GM19240 (cell line): ENCODE measurements at regions not wholly inside any gene's neighbourhood (a gene's known extent, or its start where the extent isn't known, plus 50 kb on each side); places are given as distances from the start of the nearest gene placed in this dataset.

Experiments
- DNase-seq: peaks from one replicate; pipeline ENCODE4 v3.0.0; 2011; ENCODE audit warnings: low spot score; ENCODE audit not compliant: insufficient read length

DNA sequence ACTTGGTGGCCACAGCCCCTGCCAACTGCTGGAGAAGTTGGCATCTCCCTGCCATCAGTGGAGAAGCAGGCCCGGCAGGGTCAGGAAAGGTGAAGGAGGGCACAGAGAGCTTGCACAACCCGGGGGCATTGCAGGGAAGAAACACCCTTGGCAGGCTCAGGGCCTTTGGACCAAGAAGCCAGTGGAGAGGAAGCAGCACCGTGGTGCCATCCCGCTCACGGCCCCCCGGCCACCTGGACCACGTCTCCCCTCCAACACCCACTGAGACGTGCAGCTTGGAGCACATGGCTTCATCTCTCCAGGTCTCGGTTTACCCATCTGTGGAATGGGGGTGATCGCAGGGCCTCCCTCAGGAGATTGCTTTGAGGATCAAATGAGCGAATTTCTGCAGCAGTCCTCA, 158.1 kb downstream of the RBFOX3 start:
- no peak for DNase-seq

DNA sequence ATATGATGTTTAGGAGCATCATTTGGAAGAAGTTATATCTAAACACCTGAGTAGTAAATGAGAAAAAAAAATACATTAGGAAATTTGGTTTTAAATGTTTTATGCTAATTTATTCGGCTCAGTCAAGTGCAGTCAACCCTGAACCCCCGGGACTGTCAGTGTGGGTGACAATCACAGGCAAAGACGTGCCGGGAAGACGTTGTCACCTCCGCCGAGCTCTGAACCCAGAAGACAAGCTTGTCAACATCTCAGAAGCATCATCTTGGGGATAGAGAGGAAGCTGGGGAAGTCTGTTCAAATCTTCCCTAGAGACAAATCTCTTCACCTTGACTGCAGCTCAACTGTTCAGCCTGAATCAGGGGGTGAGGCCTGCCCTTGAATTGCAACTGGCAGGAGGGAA, 159.7 kb downstream of the RBFOX3 start:
- DNase-seq = no peak

DNA sequence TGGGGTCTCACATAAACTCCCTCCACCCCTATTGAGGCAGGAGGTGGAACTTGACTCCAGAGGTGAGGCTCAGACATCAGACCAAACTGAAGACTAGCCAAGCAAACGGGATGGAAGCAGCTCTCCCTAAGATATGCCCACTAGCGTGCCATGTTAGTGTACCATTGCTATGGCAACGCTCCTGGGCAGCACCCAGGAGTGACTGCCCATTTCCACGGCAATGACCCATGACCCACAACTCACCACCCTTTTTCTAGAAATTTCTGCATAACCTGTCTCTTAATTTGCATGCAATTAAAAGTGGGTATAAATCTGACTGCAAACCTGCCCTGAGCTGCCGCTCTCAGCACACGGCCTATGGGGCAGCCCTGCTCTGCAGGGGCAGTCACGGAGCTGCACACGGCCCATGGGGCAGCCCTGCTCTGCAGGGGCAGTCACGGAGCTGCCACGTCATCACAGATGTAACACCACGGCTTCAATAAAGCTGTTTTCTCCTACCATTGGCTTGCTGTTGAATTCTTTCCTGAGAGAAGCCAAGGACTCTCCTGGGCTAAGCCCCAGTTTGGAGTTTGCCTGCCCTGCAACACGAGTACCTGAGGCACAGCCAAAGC, 164.3 kb downstream of the RBFOX3 start:
- no peak for DNase-seq

DNA sequence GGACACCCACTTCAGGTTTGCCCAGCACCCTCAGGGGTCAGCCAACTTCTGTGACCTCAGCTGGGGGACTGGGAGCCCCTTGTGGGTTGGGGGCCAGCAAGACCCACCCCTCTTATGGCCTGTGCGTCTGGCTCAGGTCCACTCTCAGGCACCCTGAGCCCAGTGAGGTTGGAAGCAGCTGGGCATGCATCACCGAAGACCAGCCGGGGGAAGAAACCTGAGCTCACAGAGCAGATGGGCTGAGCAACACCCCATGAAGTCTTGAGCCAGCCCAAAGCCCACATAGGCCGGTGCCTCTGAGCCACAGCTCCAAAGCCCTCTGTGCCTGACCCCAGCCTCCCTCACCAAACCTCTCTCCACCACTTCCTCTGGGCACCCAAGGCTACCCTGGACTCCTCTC, 166.7 kb downstream of the RBFOX3 start:
- DNase-seq = no peak

DNA sequence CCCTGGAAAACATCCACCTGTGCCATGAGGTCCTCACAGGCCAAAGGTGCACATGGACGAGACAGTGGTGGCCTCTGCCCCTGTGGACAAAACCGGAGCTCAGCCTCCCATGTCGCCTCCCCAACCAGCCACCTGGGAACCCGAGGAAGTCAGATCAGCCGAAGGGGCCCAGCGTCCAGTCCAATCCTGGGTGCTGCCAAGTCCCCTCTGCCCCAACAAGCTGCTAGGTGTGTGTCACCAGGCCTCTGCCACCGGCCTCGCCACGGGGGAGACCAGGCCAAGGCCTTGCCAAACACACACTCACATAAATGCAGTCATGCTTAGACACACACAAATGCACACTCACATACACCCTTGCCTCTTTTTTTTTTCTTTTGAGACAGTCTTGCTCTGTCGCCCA, 167.8 kb downstream of the RBFOX3 start:
- no peak for DNase-seq

DNA sequence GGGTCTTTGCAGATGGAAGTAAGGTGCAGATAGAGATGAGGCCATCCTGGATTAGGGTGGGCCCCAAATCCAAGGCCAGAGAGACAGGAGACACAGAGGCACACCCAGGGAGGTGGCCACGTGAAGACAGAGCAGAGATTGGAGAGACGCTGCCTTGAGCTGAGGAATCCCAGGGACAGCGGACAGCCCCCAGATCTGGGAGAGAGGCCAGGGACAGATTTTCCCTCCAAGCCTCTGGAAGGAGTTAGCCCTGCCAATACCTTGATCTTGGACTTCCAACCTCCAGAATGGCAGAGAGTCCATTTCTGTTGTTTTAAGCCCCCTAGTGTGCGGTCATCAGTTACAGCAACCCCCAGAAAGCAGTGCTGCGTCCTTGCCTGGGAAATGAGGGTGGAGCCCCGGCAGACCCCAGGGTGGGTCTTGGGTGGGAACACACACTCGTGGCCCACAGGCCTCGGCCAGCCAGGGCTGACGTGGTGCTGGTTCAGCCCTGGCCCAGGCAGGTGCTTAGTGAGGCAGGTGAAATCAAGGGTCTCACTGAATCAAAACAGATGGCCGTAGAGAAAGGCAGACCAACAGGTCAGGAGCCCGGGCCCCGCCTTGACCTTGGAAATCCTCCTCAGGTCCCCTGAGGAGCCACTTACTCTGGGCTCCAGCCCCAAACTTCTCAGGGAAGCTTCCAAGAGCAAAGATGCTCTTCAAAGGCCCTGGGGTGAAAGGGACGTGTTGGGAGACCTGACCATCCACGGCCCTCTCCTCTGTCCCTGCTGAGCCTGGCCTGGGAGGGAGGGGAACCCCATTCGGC, 169.3 kb downstream of the RBFOX3 start:
- no peak for DNase-seq

DNA sequence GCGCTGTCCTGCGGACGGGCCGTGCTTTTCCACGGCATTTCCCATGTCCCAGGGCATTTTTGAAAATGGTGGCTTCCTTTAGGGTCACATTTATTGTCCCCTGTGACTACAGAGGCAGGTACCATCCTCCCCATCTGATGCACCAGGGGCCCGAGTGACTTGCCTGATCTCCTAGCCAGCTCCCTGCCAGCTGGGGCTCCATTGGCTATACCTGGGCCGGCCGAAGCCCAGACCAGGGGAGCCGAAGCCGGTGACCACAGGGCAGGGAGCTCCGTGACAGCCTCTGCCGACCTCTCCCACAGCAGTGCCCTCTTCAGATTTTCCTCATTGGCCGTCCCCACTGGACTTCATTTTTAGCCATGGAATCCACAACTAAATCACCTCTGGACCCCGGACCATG, 170.6 kb downstream of the RBFOX3 start:
- no peak for DNase-seq

DNA sequence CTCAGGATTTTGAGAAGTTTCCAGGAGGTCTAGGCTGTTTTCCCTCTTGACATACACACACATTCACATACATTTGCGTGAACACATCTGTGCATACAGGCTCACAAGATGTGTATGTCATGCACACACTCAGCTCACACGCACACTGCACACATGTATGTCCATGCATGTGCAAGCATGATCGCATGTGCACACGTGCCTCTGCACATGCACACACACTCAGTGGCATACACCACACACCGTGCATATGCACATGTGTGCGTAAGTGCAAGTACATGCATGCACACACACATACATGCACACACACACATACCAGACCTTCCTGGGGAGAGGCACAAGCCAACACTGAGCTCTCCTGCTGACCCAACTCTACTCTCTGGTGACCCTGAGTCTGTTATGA, 171.4 kb downstream of the RBFOX3 start:
- DNase-seq = no peak

DNA sequence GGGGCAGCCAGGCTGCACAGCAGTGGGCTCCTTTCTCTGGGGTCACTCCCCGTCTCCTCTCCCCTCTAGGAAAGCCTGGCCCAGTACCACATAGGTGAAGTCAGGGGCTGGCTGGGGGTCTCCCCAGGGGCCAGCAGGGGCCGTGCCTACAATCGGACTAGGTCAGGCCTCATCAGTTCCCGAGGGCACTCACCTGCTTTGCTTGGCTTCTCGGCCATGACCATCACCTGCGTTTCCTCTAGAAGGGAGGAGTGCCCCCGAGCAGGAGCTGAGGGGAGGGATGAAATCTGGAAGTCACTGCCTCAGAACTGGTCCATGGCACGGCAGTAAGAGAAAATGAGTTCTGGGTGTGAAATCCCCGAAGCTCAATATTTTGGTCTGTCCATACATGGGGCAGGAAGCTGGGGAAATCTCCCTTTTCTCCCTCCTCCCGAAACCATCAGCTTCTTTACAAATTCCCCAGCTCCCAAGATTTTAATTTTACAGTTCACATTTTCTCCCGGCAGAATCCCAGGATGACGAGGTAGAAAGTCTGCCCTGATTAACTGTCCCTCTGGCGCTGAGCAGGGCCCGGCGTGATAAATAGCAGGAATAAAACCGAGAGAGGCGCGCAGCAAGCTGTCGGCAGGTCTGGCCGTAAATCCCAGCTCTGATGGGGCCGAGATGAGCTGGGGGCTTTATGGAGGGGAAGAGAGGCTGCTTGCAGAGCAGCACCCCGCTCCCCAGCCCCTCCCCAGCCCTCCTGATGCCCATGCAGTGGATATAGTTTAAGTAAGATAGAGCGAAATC, 172.1 kb downstream of the RBFOX3 start:
- DNase-seq = no peak

DNA sequence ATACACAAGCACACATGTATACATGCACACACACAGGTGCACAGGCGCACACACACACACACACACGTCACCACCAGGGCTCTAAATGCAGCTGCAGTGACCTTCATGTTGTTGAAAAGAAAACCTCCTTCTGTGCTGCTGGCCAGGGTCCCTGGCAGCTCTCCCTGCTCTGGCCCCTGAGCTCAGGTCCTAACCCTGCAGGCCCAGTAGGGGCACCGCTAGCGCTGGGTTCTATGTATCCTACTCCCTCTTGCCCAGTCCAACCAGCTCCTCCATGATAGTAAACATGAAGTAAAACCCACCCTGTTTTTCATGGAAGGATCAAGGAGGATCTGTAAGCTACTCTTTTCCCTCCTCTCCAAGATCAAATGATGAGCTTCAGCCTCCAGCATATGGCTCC, 172.8 kb downstream of the RBFOX3 start:
- no peak for DNase-seq

DNA sequence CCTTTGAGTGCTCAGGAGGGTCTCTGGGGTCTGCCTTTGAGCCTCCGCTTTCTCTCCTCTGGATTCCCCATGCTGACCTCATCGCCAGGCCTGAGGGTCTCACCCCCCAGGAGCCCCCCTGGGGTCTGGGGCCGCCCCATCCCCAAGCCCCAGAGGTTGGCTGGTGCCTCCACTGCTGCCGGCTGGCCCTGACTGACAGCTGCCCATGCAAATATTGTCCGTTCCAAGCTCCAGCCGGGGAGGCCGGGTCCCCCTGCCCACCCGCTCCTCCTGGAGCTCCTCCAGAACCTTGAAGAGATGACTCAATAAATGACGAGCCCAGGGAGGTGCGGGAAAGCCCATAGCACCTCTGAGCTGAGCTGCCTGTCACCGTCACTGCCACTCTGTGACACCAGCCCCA, 173.8 kb downstream of the RBFOX3 start:
- DNase-seq = no peak

DNA sequence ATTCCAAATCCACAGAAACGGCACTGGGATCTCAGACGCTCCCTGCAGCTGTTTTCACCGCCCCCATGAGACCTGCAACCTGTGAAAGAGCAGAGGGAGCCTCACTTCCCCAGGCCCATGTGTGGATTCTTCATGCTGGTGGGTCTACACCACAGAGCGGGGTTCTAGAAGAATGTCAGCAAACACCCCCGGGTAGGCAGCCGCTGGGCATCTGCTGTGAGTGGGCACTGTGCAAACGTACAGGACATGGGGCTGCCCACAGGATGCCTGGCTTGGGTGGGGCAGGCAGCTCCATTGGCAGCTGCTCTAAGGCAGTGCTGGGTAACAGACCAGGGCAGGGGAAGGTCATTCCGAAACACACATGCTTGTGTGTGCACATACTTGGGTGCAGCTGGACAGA, 174.9 kb downstream of the RBFOX3 start:
- no peak for DNase-seq

DNA sequence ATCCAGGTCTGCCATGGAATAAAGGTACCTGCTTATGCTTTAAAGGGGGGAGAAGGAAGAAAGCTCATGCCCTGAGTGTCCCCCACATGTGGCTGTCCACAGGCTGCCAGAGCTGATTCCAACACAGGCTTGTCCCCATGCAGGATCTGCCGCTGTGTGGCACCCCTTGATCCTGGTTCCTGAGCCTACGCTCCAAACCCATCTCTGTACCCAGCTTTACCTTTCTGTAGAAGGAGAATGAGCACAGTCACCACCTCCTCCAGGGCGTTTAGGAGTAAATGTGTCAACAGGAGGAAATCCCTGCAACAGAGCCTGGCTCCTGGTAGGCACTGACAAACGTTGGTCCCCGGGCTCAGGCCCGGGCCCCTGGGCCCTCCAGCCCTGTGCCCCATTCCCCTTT, 175.6 kb downstream of the RBFOX3 start:
- no peak for DNase-seq

DNA sequence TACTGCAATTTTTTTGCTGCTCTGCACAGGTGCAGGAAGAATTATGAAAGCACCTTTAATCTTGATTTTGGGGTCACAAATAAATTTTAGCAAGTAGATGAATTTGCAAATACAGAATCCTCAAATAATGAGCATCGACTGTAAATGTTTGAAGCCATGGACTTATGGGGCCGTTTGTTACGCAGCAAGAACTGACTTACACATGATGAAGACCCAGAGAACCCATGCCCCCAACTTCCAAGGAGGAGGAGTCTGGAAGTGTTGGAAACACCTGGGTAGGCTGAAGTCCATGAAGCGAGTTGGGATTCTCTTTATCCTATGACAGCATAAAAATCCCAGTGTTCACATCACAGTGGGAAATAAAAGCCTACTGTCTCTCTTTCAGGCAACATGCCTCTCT, 176.6 kb downstream of the RBFOX3 start:
- no peak for DNase-seq

DNA sequence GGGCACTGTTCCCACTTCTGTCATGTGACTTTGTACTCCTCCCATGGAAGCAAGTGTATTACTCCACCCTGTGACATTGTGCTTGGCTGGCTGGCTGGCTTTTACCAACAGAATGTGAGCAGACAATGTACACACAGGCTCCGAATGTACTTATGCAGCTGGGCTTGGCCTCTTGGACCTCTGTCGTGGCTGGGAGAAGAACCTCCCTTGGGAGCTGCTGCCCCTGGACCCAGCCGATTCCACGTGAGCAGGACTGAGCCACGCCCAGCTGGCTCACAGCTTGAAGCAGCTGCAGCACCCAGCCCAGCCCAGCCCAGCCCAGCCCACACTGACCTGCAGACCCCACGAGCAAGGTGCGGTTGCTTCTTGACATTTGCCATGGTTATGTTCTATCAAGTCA, 177.5 kb downstream of the RBFOX3 start:
- DNase-seq = no peak

DNA sequence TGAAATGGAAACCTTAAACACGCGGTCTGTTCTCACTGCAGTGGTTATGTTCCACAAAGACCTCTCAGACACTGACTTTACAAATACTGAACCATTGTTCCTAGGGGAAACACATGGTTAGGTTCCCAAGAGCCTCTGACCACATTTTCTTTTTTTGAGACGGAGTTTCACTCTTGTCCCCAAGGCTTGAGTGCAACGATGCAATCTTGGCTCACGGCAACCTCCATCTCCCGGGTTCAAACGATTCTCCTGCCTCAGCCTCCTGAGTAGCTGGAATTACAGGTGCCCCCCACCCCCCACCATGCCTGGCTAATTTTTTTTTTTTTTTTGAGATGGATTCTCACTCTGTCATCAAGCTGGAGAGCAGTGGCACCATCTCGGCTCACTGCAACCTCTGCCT, 179.7 kb downstream of the RBFOX3 start:
- no peak for DNase-seq

DNA sequence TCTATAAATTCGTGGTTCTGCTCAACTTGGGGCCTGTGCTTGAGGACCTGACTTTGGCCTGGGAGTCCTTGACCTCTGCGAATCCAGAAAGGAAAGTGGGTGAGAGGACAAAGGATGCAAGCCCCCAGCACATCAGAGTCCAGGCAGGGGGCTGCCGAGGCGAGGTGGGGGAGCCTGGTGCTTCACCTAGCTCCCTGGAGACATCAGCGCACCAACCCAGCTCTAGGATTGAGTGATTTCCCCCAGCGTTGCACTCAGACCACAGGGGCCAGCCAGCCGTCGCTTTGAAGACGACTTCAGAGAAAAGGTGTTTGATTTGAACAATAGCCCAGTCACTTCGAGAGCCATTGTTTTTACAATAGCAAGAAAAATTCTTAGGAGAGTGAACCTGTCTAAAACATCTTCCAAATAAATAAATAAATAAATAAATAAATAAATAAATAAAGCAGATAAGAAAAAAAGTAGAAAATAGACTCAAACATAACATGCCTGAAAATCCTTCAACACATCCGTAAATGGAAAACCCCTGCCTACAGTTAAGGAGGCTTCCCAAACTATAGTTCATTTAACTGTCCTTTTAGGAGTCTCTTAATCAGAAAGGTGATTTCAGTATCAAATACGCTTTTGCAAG, 180.9 kb downstream of the RBFOX3 start:
- DNase-seq = no peak

DNA sequence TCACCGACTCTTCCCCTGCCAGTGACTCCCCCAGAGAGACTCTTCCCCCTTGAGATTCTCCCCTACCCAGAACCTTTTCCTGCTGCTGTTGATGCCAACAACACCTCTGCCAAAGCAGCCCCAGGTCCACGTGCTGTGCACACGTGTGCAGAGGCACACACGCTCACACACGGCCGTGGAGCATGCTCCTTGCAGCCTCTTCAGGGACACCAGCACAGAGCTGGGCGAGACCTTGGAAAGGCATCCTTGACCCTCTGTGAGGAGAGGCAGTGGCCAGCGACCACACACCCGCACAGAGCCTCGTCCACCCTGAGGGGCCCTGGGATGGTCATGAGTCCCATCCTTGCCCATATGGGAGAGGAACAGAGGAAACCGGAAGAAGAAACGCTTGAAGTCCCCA, 181.9 kb downstream of the RBFOX3 start:
- no peak for DNase-seq

DNA sequence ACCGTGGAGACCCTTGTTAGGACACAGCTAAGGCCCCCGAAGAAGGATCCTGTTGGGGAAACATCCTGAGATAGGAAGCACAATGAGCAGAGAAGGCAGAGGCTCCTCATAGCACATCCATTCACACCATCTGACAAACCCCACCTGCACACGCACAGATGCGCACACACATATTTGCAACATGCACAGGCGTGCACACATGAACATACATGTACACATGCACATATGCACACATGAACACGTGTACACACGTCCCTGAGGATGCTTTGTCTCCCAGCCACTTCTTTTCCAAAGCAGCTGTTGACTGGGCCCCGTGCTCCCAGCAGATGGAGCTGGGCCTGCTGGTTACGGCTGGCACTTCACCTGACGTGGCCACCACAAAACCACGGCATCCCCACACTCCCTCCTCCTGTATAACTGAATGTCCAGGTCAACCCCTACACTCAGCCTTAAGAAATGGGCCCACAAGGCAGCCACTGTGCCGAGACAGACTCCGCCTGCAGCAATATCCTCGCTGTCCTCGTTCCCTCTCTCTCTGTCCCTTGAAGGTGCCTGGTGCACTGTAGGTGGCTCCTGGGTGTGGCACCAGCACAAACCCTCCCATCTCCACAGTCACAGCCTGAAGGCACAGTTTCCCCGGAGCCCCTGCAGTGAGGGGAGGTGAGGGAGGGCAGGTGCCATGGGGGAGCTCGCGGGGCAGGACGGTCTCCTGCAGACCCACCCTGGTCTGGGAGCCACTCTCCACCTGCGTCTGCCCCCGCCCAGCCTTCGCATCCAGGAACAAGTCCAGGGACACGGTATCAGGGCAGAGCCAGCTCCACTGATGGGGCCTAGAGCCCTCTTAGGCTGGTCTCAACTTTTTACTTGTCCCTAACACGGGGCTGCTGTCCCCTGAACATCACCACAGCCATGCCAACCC, 183.0 kb downstream of the RBFOX3 start:
- DNase-seq = no peak

DNA sequence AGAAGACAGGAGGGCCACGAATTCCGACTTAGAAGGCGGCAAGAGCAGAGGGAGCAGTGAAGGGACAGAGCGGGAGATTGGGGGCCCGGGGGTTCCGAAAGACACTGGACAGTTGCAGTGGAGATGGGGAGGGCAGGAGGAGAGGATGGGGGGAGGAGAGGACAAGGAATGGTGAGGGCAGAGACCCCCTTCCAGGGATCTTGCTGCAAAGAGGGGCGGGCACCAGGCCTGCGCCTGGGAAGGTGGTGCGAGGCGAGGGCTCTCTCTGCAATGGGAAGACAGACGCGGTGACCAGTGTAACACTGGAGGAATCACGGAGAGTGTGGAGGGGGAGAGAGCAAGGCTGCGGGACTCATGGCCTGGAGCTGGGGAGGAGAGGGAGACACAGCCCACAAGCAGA, 185.2 kb downstream of the RBFOX3 start:
- DNase-seq = no peak
